ENCODE measurements at regions not wholly inside any gene's neighbourhood (a gene's known extent, or its start where the extent isn't known, plus 50 kb on each side); places are given as distances from the start of the nearest gene placed in this dataset.

GRCh38 chr4:16450724-16451123 lies 224.5 kb upstream of the TAPT1 start (continued):
- no peak for TF ChIP-seq MCM7 (IDR thresholded peaks at IDR 0.05)
- no peak for TF ChIP-seq RHOXF2B (CRISPR knock-in tag; conservative IDR thresholded peaks at IDR 0.05)
- TF ChIP-seq, protein P1, sequence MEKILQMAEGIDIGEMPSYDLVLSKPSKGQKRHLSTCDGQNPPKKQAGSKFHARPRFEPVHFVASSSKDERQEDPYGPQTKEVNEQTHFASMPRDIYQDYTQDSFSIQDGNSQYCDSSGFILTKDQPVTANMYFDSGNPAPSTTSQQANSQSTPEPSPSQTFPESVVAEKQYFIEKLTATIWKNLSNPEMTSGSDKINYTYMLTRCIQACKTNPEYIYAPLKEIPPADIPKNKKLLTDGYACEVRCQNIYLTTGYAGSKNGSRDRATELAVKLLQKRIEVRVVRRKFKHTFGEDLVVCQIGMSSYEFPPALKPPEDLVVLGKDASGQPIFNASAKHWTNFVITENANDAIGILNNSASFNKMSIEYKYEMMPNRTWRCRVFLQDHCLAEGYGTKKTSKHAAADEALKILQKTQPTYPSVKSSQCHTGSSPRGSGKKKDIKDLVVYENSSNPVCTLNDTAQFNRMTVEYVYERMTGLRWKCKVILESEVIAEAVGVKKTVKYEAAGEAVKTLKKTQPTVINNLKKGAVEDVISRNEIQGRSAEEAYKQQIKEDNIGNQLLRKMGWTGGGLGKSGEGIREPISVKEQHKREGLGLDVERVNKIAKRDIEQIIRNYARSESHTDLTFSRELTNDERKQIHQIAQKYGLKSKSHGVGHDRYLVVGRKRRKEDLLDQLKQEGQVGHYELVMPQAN (IDR thresholded peaks at IDR 0.05; ENCODE audit: borderline replicate concordance) = no peak
- no peak for TF ChIP-seq XRCC5 (IDR thresholded peaks at IDR 0.05; ENCODE audit: low read depth, low read length)
- TF ChIP-seq ARHGAP35 (IDR thresholded peaks at IDR 0.05; ENCODE audit: partially characterized antibody) = no peak
- TF ChIP-seq KAT7 (CRISPR knock-in tag; IDR thresholded peaks at IDR 0.05; ENCODE audit: borderline replicate concordance) = no peak
- TF ChIP-seq ZNF79 (CRISPR knock-in tag; IDR thresholded peaks at IDR 0.05; ENCODE audit: low read depth) = no peak

DNA sequence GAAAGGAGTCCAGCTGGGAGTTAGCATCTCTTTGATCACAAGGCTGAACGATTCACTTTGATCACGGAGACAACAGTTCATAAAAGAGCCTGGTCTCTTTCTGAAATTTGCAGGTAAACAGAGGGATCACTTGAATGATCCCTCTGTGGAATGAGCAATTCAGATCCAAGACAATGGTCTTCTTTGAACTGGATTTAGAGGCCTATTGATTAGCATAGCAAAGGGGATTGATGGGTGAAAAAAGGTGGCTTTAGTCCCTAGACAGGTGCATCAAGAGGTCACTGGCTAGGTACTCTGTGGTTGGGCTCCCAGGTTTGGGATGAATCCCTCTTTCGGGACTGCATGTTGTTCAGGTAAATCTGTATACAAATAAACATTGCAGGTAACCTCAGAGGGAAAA lies 223.8 kb upstream of the TAPT1 start:
- no TSS peak for BruUV-seq (replicated peaks)
- H3K36me3 ChIP-seq (ENCODE audit: control insufficient read depth, insufficient read depth, low read length) = no peaks in the 10 kb centered on the region
- H3K4me1 ChIP-seq (replicated peaks in 1 of 2; ENCODE audit: control insufficient read depth in 2 of 2, insufficient read depth in 2 of 2, low read length in 2 of 2) = no peaks in the 10 kb centered on the region
- whole genome bisulfite sequencing (ENCODE audit: insufficient coverage, low coverage, missing lambda C conversion rate) = 2% methylated on average over 3 of the region's 3 CpGs
- H3K4me2 ChIP-seq (ENCODE audit: insufficient read depth, low read length) = no peak overlapping the region
- no peaks in the 10 kb centered on the region for H3K79me2 ChIP-seq (ENCODE audit: control insufficient read depth, insufficient read depth, low read length)
- no peaks in the 10 kb centered on the region for H3K9me1 ChIP-seq (ENCODE audit: control insufficient read depth, insufficient read depth, low read length)
- no peaks in the 10 kb centered on the region for H3K9me3 ChIP-seq (replicated peaks; ENCODE audit: control insufficient read depth, insufficient read depth, low read depth, low read length)
- no peak overlapping the region for H3K27ac ChIP-seq (ENCODE audit: extremely low read depth, low read depth, low read length)
- DNase-seq (ENCODE audit: extremely low read depth in 1 of 4, low spot score in 3 of 4) (no peak), FAIRE-seq (no peak), ATAC-seq (no peak)
- in situ Hi-C loops (cut with MboI) = loop anchor here (10.0 kb wide), 1 partner anchor 155 kb away; no protein-coding TSS in a partner anchor
- no peak overlapping the region for H3K4me3 ChIP-seq
- no peak overlapping the region for H3K9ac ChIP-seq (ENCODE audit: insufficient read depth in 1 of 2, low read depth in 2 of 2, low read length in 2 of 2)
- ChIA-PET POLR2A (no interaction called here), CTCF (ENCODE audit: low intra/inter-chr PET ratio) (no interaction called here)
- no peaks in the 10 kb centered on the region for H3K27me3 ChIP-seq (ENCODE audit: control insufficient read depth in 2 of 2, insufficient read depth in 2 of 2, low read length in 2 of 2)
- intact Hi-C loops (cut with micrococcal nuclease) = no loop called here
- no peak overlapping the region for H2AFZ ChIP-seq (ENCODE audit: low read depth, low read length)
- H4K20me1 ChIP-seq (replicated peaks; ENCODE audit: control insufficient read depth, insufficient read depth, low read length) = no peaks in the 10 kb centered on the region
- TF ChIP-seq USF1 (CRISPR knock-in tag; IDR thresholded peaks at IDR 0.05) (no peak), AFF4 (CRISPR knock-in tag; IDR thresholded peaks at IDR 0.05) (no peak), GATAD2A (IDR thresholded peaks at IDR 0.05) (no peak), ZNF77 (CRISPR knock-in tag; IDR thresholded peaks at IDR 0.05) (no peak), ZZZ3 (IDR thresholded peaks at IDR 0.05) (no peak), CBX5 (IDR thresholded peaks at IDR 0.05; ENCODE audit: borderline replicate concordance, low read depth) (no peak)
- TF ChIP-seq, protein P2, sequence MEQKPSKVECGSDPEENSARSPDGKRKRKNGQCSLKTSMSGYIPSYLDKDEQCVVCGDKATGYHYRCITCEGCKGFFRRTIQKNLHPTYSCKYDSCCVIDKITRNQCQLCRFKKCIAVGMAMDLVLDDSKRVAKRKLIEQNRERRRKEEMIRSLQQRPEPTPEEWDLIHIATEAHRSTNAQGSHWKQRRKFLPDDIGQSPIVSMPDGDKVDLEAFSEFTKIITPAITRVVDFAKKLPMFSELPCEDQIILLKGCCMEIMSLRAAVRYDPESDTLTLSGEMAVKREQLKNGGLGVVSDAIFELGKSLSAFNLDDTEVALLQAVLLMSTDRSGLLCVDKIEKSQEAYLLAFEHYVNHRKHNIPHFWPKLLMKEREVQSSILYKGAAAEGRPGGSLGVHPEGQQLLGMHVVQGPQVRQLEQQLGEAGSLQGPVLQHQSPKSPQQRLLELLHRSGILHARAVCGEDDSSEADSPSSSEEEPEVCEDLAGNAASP (IDR thresholded peaks at IDR 0.05) = no peak
- TF ChIP-seq, protein P3, sequence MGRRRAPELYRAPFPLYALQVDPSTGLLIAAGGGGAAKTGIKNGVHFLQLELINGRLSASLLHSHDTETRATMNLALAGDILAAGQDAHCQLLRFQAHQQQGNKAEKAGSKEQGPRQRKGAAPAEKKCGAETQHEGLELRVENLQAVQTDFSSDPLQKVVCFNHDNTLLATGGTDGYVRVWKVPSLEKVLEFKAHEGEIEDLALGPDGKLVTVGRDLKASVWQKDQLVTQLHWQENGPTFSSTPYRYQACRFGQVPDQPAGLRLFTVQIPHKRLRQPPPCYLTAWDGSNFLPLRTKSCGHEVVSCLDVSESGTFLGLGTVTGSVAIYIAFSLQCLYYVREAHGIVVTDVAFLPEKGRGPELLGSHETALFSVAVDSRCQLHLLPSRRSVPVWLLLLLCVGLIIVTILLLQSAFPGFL (CRISPR knock-in tag; IDR thresholded peaks at IDR 0.05) = no peak
